HG03066 (cell line): ENCODE measurements at regions not wholly inside any gene's neighbourhood (a gene's known extent, or its start where the extent isn't known, plus 50 kb on each side); places are given as distances from the start of the nearest gene placed in this dataset.
A peak's percentile ranks its signal among the peaks of the same experiment; 100 is the strongest.

Experiments
- ATAC-seq: cut with Tn5 transposase; IDR thresholded peaks from one replicate; pipeline ENCODE4 v1.9.1; 2021; ENCODE audit warnings: low read depth; ENCODE audit not compliant: unreplicated experiment

DNA sequence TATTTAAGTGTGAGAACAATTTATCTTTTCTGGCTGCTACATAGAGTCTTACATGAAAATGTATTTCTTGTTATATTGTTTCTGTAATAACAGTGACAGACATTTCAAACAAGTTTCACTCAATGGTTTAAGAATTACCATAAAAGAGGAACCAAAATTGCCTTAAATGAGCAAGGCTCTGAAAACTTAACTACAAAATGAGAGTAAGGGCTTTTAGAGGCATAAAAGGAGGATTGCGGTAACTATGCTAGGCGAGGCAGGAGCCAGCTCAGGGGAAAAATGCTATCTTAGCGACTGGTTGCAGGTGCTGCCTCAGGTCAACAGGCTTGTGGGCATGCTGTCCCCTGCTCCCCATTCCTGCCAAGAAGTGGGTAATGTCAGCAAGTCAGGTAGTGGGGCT, 81.7 kb upstream of the MSI2 start:
- ATAC-seq, result peak; percentile 87

DNA sequence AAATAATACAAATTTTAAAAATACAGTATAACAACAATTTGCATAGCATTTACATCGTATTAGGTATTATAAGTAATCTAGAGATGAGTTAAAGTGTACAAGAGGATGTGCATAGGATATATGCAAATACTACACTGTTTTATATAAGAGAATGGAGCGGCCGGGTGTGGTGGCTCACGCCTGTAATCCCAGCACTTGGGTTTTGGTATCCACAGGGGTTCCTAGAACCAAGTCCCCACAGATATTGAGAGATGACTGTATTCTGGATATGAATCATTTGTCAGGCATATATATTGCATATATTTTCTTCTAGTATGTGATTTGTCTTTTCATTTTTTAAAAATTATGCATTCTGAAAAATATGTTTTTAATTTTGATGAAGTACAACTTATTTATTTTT, 77.5 kb upstream of the MSI2 start:
- ATAC-seq, result no peak

DNA sequence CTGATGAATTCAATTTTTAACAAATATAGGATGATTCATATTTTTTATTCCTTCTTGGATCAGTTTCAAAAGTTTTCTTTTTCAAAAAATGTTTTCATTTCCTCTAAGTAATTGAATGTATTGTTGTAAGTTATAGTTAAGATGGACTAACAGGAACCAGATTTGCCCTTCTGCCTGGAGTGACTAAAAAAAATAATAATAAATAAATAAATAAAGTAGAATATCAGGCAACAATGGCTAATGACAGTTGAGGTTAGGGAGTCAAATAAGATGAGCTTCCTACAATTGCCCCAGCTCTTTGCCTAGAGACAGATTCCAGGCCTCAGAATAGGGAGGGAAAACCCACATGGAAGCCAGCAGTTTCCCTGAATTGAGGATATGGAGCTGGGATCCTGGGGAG, 73.7 kb upstream of the MSI2 start:
- no peak for ATAC-seq

DNA sequence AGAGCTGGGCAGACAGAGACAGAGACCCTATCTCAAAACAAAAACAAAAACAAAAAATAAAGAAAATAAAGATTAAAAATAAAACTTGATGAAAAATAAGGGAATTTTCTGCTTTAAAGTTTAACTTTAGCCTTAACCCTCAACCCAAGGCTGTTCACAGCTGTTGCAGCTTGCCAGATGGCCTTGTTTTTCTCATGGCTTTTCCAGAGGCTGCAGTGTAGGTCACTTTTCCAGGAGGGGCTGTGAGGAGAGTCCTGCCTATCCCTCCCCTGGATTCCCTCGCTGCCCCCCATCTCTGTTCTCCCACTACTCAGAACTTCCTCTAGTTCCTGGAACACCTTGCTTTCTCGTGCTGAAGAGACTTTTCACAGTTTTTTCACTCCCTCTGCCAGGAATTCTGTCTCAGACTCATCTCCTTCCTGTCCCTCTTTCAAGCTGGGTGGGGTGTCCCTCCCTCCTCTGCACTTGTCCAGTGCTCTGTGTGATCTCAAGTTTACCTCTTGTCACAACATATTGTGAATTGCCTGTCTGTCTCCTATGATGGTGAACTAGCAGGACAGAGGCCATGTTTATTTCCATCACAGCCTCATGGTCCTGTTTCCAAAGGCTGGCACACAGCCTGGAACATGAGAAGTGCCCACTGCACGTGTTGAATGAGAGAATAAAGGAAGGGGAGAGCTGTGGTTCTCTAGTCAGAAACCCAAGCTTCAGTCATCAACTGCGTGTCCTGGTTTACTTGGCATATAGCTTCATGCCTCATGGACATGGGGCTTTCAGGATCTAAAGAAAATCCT, 69.9 kb upstream of the MSI2 start:
- ATAC-seq, result no peak

DNA sequence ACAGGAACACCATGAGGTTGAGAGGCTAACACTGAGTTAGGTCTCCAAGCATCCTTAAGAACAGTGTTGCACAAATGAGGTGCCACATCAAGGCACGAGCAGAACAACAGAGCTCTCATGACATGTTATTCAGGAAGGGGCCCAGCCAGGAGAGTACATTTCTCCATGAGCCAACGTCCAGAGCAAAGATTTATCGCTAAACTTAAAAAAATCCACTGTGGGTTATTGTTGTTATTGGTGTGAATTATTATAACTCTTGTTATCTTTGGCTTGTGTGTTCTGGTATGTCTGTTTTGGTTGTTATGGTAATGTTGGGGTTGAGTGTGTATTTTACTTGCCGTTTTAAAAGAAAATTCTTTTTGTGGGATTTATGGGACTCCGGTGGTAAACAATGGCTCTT, 68.9 kb upstream of the MSI2 start:
- no peak for ATAC-seq

DNA sequence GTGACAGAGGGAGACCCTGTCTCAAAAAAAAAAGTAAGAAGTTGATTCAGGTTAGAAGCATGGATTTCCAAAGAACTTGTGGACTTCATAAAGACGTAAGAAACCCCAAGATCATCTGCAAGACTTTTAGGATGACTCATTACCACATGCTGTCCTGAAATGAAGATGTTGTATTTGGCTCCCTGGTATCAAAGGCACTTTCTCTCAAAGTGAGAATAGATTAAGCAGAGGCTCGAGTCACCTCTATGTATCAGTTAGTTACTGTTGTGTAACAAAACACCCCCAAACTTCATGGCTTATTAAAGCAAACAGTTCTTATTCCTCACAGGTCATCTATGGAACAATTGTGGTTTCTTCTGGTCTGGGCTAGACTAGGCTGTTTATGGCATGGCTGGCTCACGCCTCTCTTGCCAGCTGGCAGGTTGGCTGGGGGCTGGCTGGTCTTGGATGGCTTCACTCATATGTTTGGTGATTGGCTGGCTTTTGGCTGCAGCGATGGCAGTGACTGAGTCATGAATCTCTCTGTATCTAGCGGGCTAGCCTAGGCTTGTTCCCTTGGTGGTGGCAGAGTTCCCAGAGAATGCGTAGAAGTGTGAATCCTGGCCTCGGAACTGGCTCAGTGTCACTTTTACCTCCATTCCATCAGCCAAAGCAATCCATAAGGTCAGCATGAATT, 60.4 kb upstream of the MSI2 start:
- ATAC-seq, result no peak

DNA sequence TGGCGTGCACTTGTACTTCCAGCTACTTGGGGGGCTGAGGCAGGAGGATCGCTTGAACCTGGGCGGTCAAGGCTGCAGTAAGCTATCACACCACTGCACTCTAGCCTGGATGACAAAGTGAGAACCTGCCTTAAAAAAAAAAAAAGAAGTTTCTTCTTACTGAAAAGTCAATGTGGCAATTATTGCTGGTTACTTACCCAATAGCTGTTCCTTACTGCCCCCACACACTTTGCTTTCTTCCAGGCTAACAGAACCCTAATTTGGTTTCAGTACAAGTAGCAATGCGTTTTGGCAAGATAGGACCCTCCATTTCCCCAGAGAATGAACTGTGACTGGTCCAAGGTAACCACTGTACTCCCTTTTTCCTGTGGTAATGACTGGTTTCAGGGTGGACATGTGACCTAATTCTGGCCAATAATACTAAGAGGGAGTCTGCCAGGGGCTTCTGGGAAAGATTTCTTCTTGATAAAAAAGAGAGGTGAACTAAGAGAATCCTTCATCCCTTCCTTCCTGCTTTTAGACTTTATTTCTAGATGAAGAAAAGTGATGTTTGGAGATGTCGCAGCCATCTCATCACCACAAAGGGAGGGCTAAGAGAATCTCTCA, 58.8 kb upstream of the MSI2 start:
- no peak for ATAC-seq

DNA sequence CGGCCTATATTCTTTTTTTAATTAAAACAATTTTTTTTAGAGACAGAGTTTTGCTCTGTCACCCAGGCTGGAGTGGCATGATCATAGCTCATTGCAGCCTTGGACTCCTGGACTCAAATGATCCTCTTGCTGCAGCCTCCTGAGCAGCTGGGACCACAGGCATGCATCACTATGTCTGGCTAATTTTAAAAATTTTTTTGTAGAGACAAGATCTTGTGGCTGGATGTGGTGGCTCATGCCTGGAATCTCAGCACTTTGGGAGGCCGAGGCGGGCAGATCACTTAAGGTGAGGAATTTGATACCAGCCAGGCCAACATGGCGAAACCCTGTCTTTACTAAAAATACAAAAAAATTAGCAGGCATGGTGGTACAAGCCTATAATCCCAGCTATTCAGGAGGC, 54.8 kb upstream of the MSI2 start:
- ATAC-seq, result no peak

GRCh38 chr17:57203040-57203439, 53.3 kb upstream of the MSI2 start:
- ATAC-seq, result no peak
